PC-9 (cell line): ENCODE measurements at regions not wholly inside any gene's neighbourhood (a gene's known extent, or its start where the extent isn't known, plus 50 kb on each side); places are given as distances from the start of the nearest gene placed in this dataset.

Experiments
- BruUV-seq: library from RNA; stranded (reverse); fragments of 400-500 nt; replicated peaks from 2 replicates; lab custom pipeline; 2021; lab: Mats Ljungman, UMichigan
- CTCF ChIA-PET: fragments of 300-600 bp; sonication (Branson Sonifier 250); formaldehyde crosslinking; loops from one replicate; lab custom pipeline; 2022; ENCODE audit warnings: antibody characterized with exemption; lab: Charles Lee
- POLR2A ChIA-PET: fragments of 300-600 bp; sonication (Branson Sonifier 250); formaldehyde crosslinking; loops from one replicate; lab custom pipeline; 2022; ENCODE audit warnings: antibody characterized with exemption; ENCODE audit not compliant: unreplicated experiment; lab: Charles Lee
- DNase-seq, 2 experiments: peaks; one replicate each; pipeline versions ENCODE4 v3.0.0 to v3.0.0-alpha.2; 2015 to 2022; ENCODE audit warnings: mixed read lengths in 1 of 2
- H2AFZ ChIP-seq: fragments of 200-600 bp; sonication (generic); 2 replicates; pipeline ENCODE4 v1.8.1; 2017; ENCODE audit warnings: antibody characterized with exemption
- H3F3A ChIP-seq: fragments of 200-600 bp; sonication (generic); 2 replicates; pipeline ENCODE4 v1.8.1; 2017; ENCODE audit warnings: antibody characterized with exemption, mild to moderate bottlenecking, low read depth; ENCODE audit not compliant: insufficient read depth
- H3K27ac ChIP-seq: fragments of 200-600 bp; sonication (generic); 2 replicates; pipeline ENCODE4 v1.6.1; 2016; ENCODE audit warnings: mixed run types
- H3K27me3 ChIP-seq: fragments of 200-600 bp; sonication (generic); 2 replicates; pipeline ENCODE4 v1.6.1; 2016; ENCODE audit warnings: low read depth, mixed run types; ENCODE audit not compliant: insufficient read depth
- H3K36me3 ChIP-seq: fragments of 200-600 bp; sonication (generic); 2 replicates; pipeline ENCODE4 v1.6.1; 2016; ENCODE audit warnings: low read depth, mixed run types
- H3K4me1 ChIP-seq: fragments of 200-600 bp; sonication (generic); replicated peaks from 2 replicates; pipeline ENCODE4 v1.6.1; 2016; ENCODE audit warnings: mixed run types; ENCODE audit not compliant: insufficient read depth
- H3K4me2 ChIP-seq: fragments of 200-600 bp; sonication (generic); 2 replicates; pipeline ENCODE4 v1.6.1; 2017; ENCODE audit warnings: mixed run types
- H3K4me3 ChIP-seq: fragments of 200-600 bp; sonication (generic); 2 replicates; pipeline ENCODE4 v1.6.1; 2016; ENCODE audit warnings: mixed run types
- H3K79me2 ChIP-seq: fragments of 200-600 bp; sonication (generic); 2 replicates; pipeline ENCODE4 v1.6.1; 2017; ENCODE audit warnings: low read depth, mixed run types
- H3K9me2 ChIP-seq: fragments of 200-600 bp; sonication (generic); 2 replicates; pipeline ENCODE4 v1.8.1; 2017; ENCODE audit warnings: mild to moderate bottlenecking; ENCODE audit not compliant: insufficient read depth
- H3K9me3 ChIP-seq: fragments of 200-600 bp; sonication (generic); 2 replicates; pipeline ENCODE4 v1.8.1; 2016; ENCODE audit warnings: low read depth; ENCODE audit not compliant: insufficient read depth
- H4K20me1 ChIP-seq: fragments of 200-600 bp; sonication (generic); 2 replicates; pipeline ENCODE4 v1.8.1; 2017; ENCODE audit not compliant: insufficient read depth
- EZH2 ChIP-seq: fragments of 200-600 bp; sonication (generic); IDR thresholded peaks from 2 replicates; pipeline ENCODE4 v1.8.0; 2017; ENCODE audit warnings: antibody characterized with exemption, low read depth
- intact Hi-C: fragments of 100-400 bp; cut with micrococcal nuclease; formaldehyde crosslinking; loops from one replicate; pipeline ENCODE4 v1.10.0; 2022; ENCODE audit not compliant: unreplicated experiment
- TF ChIP-seq, protein P1 (sequence below): fragments of 200-600 bp; sonication (generic); conservative IDR thresholded peaks from 2 replicates; pipeline ENCODE4 v1.6.1; 2017; ENCODE audit warnings: mixed run types, antibody characterized with exemption, mild to moderate bottlenecking, moderate library complexity

DNA sequence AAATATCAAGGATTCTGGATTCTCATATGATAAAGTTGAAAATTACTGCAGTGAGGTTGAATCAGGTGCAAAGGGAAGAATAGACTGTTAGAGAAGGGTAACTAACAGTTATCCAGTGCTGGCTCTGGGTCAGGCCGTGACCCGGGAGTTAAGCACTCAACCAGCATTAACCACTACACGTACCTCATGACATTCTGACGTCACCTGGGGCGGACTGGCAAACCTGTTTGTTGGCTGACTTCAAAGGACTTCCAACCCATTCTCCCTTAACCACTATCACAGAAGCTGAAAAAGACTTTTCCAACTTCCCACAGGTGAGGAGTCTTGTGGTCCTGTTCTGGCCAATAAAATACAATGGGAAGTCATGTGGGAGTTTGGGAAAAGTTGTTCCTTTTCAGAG lies 268.9 kb downstream of the ENC1 start:
- H3K4me1 ChIP-seq, result peaks cover 22% of the 10 kb centered on the region
- H2AFZ ChIP-seq, result no peak overlapping the region
- intact Hi-C loops, result no loop called here
- H3K79me2 ChIP-seq, result no peaks in the 10 kb centered on the region
- no peaks in the 10 kb centered on the region for H3K9me3 ChIP-seq
- no peaks in the 10 kb centered on the region for H3K36me3 ChIP-seq
- TF ChIP-seq, protein P1, sequence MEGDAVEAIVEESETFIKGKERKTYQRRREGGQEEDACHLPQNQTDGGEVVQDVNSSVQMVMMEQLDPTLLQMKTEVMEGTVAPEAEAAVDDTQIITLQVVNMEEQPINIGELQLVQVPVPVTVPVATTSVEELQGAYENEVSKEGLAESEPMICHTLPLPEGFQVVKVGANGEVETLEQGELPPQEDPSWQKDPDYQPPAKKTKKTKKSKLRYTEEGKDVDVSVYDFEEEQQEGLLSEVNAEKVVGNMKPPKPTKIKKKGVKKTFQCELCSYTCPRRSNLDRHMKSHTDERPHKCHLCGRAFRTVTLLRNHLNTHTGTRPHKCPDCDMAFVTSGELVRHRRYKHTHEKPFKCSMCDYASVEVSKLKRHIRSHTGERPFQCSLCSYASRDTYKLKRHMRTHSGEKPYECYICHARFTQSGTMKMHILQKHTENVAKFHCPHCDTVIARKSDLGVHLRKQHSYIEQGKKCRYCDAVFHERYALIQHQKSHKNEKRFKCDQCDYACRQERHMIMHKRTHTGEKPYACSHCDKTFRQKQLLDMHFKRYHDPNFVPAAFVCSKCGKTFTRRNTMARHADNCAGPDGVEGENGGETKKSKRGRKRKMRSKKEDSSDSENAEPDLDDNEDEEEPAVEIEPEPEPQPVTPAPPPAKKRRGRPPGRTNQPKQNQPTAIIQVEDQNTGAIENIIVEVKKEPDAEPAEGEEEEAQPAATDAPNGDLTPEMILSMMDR, result no peak
- no peak for TF ChIP-seq EZH2
- H3K9me2 ChIP-seq, result no peaks in the 10 kb centered on the region
- H3K27ac ChIP-seq, result no peak overlapping the region
- CTCF ChIA-PET, result no interaction called here
- H3K4me2 ChIP-seq, result no peak overlapping the region
- H3F3A ChIP-seq, result peaks cover 7% of the 10 kb centered on the region
- no peak overlapping the region for H3K4me3 ChIP-seq
- DNase-seq, result no peak
- no peaks in the 10 kb centered on the region for H4K20me1 ChIP-seq
- POLR2A ChIA-PET, result no interaction called here
- H3K27me3 ChIP-seq, result no peaks in the 10 kb centered on the region
- BruUV-seq, result no TSS peak

DNA sequence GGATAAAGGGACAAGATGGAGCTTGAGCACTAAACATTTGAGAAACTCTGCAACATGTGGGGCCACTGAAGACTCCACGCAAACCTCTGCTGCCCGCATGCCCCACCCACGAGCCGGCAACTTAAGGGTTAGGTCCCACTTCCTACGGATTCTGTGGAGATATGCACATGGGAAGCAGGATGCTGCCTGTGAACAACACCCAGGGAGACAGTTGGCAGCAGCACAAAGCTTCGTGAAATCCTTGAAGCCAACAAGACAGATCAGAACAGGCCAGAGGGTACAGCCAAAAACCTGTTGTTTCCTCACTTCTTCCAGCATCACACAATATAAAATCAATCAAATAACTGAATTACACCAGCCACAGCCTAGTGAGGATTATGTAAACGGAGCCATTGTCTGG lies 270.4 kb downstream of the ENC1 start:
- Histone ChIP-seq H4K20me1 (no peaks in the 10 kb centered on the region), H3K9me2 (no peaks in the 10 kb centered on the region), H3K27ac (no peak overlapping the region), H3K4me2 (no peak overlapping the region), H3K4me1 (peaks cover 9% of the 10 kb centered on the region), H2AFZ (no peak overlapping the region), H3K79me2 (no peaks in the 10 kb centered on the region), H3K36me3 (no peaks in the 10 kb centered on the region), H3K4me3 (no peak overlapping the region), H3K9me3 (no peaks in the 10 kb centered on the region), H3K27me3 (no peaks in the 10 kb centered on the region), H3F3A (peaks cover 4% of the 10 kb centered on the region; the same call in 1 of the 2 replicates)
- ChIA-PET CTCF (interaction anchor here (0.6 kb wide), 1 partner anchor 276 kb away, joined by 3 read pairs; no protein-coding TSS in a partner anchor), POLR2A (no interaction called here)
- intact Hi-C loops, result no loop called here
- DNase-seq, result no peak
- BruUV-seq, result no TSS peak
- no peak for TF ChIP-seq EZH2
- TF ChIP-seq, protein P1, result no peak

DNA sequence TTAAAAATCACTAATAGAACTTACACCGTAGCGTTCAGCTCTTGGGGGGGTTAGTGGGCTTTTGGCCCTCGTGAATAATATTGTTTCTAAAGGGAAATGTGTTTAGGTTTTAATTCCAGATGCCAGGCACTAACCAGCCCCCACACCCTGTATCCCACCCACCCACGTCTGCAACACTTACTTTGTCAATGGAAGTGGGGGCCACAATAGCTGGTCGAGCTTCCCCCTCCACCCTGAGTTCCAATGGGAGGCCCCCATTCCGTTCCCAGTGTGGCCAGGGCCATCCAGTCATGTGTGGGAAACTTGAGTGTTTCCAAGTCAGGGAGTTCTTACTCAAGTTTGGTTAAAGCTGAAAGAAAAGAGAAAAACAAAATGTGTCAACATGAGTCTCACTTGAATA lies 271.4 kb downstream of the ENC1 start:
- Histone ChIP-seq H2AFZ (no peak overlapping the region), H3K9me3 (no peaks in the 10 kb centered on the region), H3F3A (no peaks in the 10 kb centered on the region), H3K4me1 (no peaks in the 10 kb centered on the region), H3K27ac (no peak overlapping the region), H3K27me3 (no peaks in the 10 kb centered on the region), H3K79me2 (no peaks in the 10 kb centered on the region), H3K4me3 (no peak overlapping the region), H3K4me2 (no peak overlapping the region), H3K9me2 (no peaks in the 10 kb centered on the region), H4K20me1 (no peaks in the 10 kb centered on the region), H3K36me3 (no peaks in the 10 kb centered on the region)
- POLR2A ChIA-PET, result no interaction called here
- CTCF ChIA-PET, result interaction anchor here (0.5 kb wide), 1 partner anchor 50 kb away, joined by 4 read pairs; no protein-coding TSS in a partner anchor
- DNase-seq, result no peak
- TF ChIP-seq, protein P1, result no peak
- TF ChIP-seq EZH2, result no peak
- no TSS peak for BruUV-seq
- intact Hi-C loops, result no loop called here
